HepG2 (cell line): ENCODE measurements at regions not wholly inside any gene's neighbourhood (a gene's known extent, or its start where the extent isn't known, plus 50 kb on each side); places are given as distances from the start of the nearest gene placed in this dataset.

Experiments used
- ATAC-seq: fragments of 200-7000 bp; cut with Tn5 transposase; 3 replicates; pipeline ENCODE4 v1.9.1; 2020; ENCODE audit warnings: mild to moderate bottlenecking, moderate library complexity
- BruUV-seq: library from RNA; stranded (reverse); fragments of 400-500 nt; replicated peaks from 2 replicates; lab custom pipeline; 2021; lab: Mats Ljungman, UMichigan
- CTCF ChIA-PET: fragments of 300-600 bp; formaldehyde crosslinking; extraction: SDS; loops from one replicate; lab custom pipeline; 2021; ENCODE audit warnings: low total read pairs, inconsistent platforms, low intra/inter-chr PET ratio; lab: Yijun Ruan, JAX
- POLR2A ChIA-PET: fragments of 350-600 bp; sonication (Branson Sonifier 250); formaldehyde crosslinking; loops from one replicate; lab custom pipeline; 2020; ENCODE audit warnings: antibody characterized with exemption, inconsistent platforms; lab: Yijun Ruan, JAX
- DNase-seq: peaks from one replicate; pipeline ENCODE4 v3.0.0-alpha.2; 2015; ENCODE audit warnings: low spot score
- FAIRE-seq: peaks from 3 replicates; lab custom pipeline; 2011; peaks lifted over from hg19 to GRCh38; lab: Jason Lieb, UNC
- H2AFZ ChIP-seq: one replicate; pipeline ENCODE4 v1.6.1; 2011; ENCODE audit warnings: low read length, inconsistent platforms
- H3K27ac ChIP-seq: fragments of 300-600 bp; 3 replicates; pipeline ENCODE4 v1.8.0; 2011; ENCODE audit warnings: mixed run types, mild to moderate bottlenecking, mixed read lengths, low read length, inconsistent platforms; ENCODE audit not compliant: insufficient read depth; ENCODE audit errors: extremely low read length
- H3K27me3 ChIP-seq, 2 experiments: fragments of 200-600 bp in 1 of 2; 2 replicates in 1 of 2; 3 replicates in 1 of 2; pipeline versions ENCODE4 v1.6.0 to v1.8.0; 2011; ENCODE audit warnings: low read length in 2 of 2, mild to moderate bottlenecking in 2 of 2, moderate library complexity in 2 of 2, inconsistent platforms in 1 of 2; ENCODE audit not compliant: insufficient read depth in 2 of 2, control insufficient read depth in 1 of 2
- H3K36me3 ChIP-seq, 2 experiments: fragments of 200-600 bp in 1 of 2; replicated peaks in 1 of 2; 2 replicates in 1 of 2; 3 replicates in 1 of 2; pipeline versions ENCODE4 v1.5.1 to v1.8.0; 2011; ENCODE audit warnings: low read length in 2 of 2, inconsistent platforms in 1 of 2; ENCODE audit not compliant: insufficient read depth in 2 of 2, control insufficient read depth in 1 of 2
- H3K4me1 ChIP-seq: 2 replicates; pipeline ENCODE4 v1.5.1; 2012; ENCODE audit warnings: low read length, inconsistent platforms; ENCODE audit not compliant: insufficient read depth
- H3K4me2 ChIP-seq: 2 replicates; pipeline ENCODE4 v1.6.0; 2011; ENCODE audit warnings: low read depth, low read length, inconsistent platforms
- H3K4me3 ChIP-seq, 3 experiments: fragments of 200-600 bp in 1 of 3; sonication (generic), shearing (Covaris generic) in 1 of 3; replicated peaks in 1 of 3; 2 replicates each; pipeline ENCODE4 v1.5.1; 2011 to 2016; ENCODE audit warnings: low read length in 3 of 3, inconsistent platforms in 2 of 3, low read depth in 2 of 3, mild to moderate bottlenecking in 2 of 3, control low read depth in 1 of 3, mixed read lengths in 1 of 3; ENCODE audit not compliant: insufficient read depth in 1 of 3
- H3K79me2 ChIP-seq: one replicate; pipeline ENCODE4 v1.6.1; 2011; ENCODE audit warnings: low read length, inconsistent platforms; ENCODE audit not compliant: insufficient read depth
- H3K9ac ChIP-seq: 2 replicates; pipeline ENCODE4 v1.6.0; 2011; ENCODE audit warnings: mild to moderate bottlenecking, low read depth, low read length, inconsistent platforms; ENCODE audit not compliant: insufficient read depth
- H3K9me3 ChIP-seq: 2 replicates; pipeline ENCODE4 v1.5.1; 2012; ENCODE audit warnings: mild to moderate bottlenecking, low read length
- H4K20me1 ChIP-seq: 2 replicates; pipeline ENCODE4 v1.6.0; 2011; ENCODE audit warnings: inconsistent platforms, mild to moderate bottlenecking, low read length, moderate library complexity; ENCODE audit not compliant: insufficient read depth
- FOSL1 ChIP-seq: sonication (generic); formaldehyde crosslinking; IDR thresholded peaks from 2 replicates; pipeline ENCODE4 v1.9.0; 2021; ENCODE audit warnings: missing genetic modification reagents, borderline replicate concordance
- PAXIP1 ChIP-seq: sonication (generic); formaldehyde crosslinking; conservative IDR thresholded peaks from 2 replicates; pipeline ENCODE4 v1.4.0; 2020; ENCODE audit warnings: mild to moderate bottlenecking, missing genetic modification reagents, moderate library complexity
- POLR2G ChIP-seq: fragments of 200-400 bp; formaldehyde crosslinking; IDR thresholded peaks from 2 replicates; pipeline ENCODE4 v1.6.1; 2018; ENCODE audit warnings: mild to moderate bottlenecking, low read depth, low read length, moderate library complexity
- RARA ChIP-seq: IDR thresholded peaks from 2 replicates; pipeline ENCODE4 v1.6.1; 2016; ENCODE audit warnings: missing genetic modification reagents, missing compliant biosample characterization
- SIX4 ChIP-seq: sonication (generic); formaldehyde crosslinking; IDR thresholded peaks from 2 replicates; pipeline ENCODE4 v1.4.0; 2020; ENCODE audit warnings: missing genetic modification reagents
- TBL1XR1 ChIP-seq: fragments of 150-350 bp; IDR thresholded peaks from 2 replicates; pipeline ENCODE4 v1.6.1; 2014; ENCODE audit warnings: borderline replicate concordance, low read length; ENCODE audit not compliant: partially characterized antibody
- THRA ChIP-seq: sonication (generic); formaldehyde crosslinking; IDR thresholded peaks from 2 replicates; pipeline ENCODE4 v1.4.0; 2020; ENCODE audit warnings: missing genetic modification reagents, borderline replicate concordance
- USF2 ChIP-seq, 2 experiments: sonication (generic) in 1 of 2; formaldehyde crosslinking in 1 of 2; IDR thresholded peaks; 2 replicates each; pipeline versions ENCODE4 v1.5.1 to v1.6.1; 2011 to 2020; ENCODE audit warnings: borderline replicate concordance in 1 of 2, low read depth in 1 of 2, low read length in 1 of 2, mild to moderate bottlenecking in 1 of 2, missing genetic modification reagents in 1 of 2, moderate library complexity in 1 of 2
- ZFP1 ChIP-seq: IDR thresholded peaks from 2 replicates; pipeline ENCODE4 v1.6.1; 2016
- ZNF280D ChIP-seq: sonication (generic); formaldehyde crosslinking; IDR thresholded peaks from 2 replicates; pipeline ENCODE4 v1.5.1; 2020; ENCODE audit warnings: mild to moderate bottlenecking, missing genetic modification reagents
- ZNF550 ChIP-seq: sonication (generic); formaldehyde crosslinking; IDR thresholded peaks from 2 replicates; pipeline ENCODE4 v1.4.0; 2020; ENCODE audit warnings: mild to moderate bottlenecking, missing genetic modification reagents, borderline replicate concordance
- WGBS: methylation state at CpG from one replicate; pipeline ENCODE4 v1.1.6; 2017; ENCODE audit warnings: low lambda C conversion rate; 5-methylcytosine and 5-hydroxymethylcytosine counted together
- in situ Hi-C: cut with HindIII; loops from 2 replicates; pipeline ENCODE4 v1.10.0; 2017; ENCODE audit warnings: low pct_unique_long_range_greater_than_20kb; ENCODE audit not compliant: extremely low pct_ligation_motif_present
- intact Hi-C: fragments of 100-400 bp; cut with micrococcal nuclease; formaldehyde crosslinking; loops from one replicate; pipeline ENCODE4 v1.10.0; 2022; ENCODE audit not compliant: unreplicated experiment

GRCh38 chr4:129334136-129334535, 238.2 kb downstream of the C4orf33 start (continued):
- TF ChIP-seq PAXIP1 (CRISPR knock-in tag) (no peak), ZFP1 (no peak), RARA (CRISPR knock-in tag) (no peak)

GRCh38 chr4:129335276-129335675, 239.3 kb downstream of the C4orf33 start:
- Histone ChIP-seq H3K9ac (no peak overlapping the region), H3K4me3 (no peak overlapping the region), H4K20me1 (no peaks in the 10 kb centered on the region), H3K27me3 (no peaks in the 10 kb centered on the region), H3K79me2 (no peaks in the 10 kb centered on the region), H3K9me3 (no peaks in the 10 kb centered on the region), H3K4me1 (no peaks in the 10 kb centered on the region), H3K4me2 (no peak overlapping the region), H2AFZ (no peak overlapping the region), H3K27ac (no peak overlapping the region), H3K36me3 (no peaks in the 10 kb centered on the region)
- intact Hi-C loops (no loop called here), in situ Hi-C loops (no loop called here)
- ATAC-seq (no peak), FAIRE-seq (no peak), DNase-seq (no peak)
- BruUV-seq: no TSS peak
- CTCF ChIA-PET: no interaction called here
- WGBS: 53% methylated on average over 7 of the region's 7 CpGs
- POLR2A ChIA-PET: no interaction called here
- no peak for TF ChIP-seq THRA
- TF ChIP-seq POLR2G: no peak
- no peak for TF ChIP-seq ZNF550 (CRISPR knock-in tag)
- TF ChIP-seq FOSL1 (CRISPR knock-in tag): no peak
- no peak for TF ChIP-seq SIX4
- TF ChIP-seq TBL1XR1: no peak
- no peak for TF ChIP-seq ZNF280D (CRISPR knock-in tag)
- no peak for TF ChIP-seq USF2 (IDR thresholded peaks at IDR 0.05; ENCODE audit: low read depth, low read length)
- TF ChIP-seq USF2 (CRISPR knock-in tag; IDR thresholded peaks at IDR 0.05; ENCODE audit: borderline replicate concordance): no peak
